Cardiac muscle cell (in vitro differentiated cells and primary cell): ENCODE measurements at regions not wholly inside any gene's neighbourhood (a gene's known extent, or its start where the extent isn't known, plus 50 kb on each side); places are given as distances from the start of the nearest gene placed in this dataset.

ENCODE experiments used
- DNase-seq, 2 donors: peaks; one replicate each; pipeline versions ENCODE4 v3.0.0 to v3.0.0-alpha.2; 2010 to 2017; ENCODE audit warnings: low read depth in 1 of 2, low spot score in 1 of 2
- H3K27ac ChIP-seq: fragments of 200-600 bp; sonication (generic); 2 replicates; pipeline ENCODE4 v1.5.1; 2016
- H3K27me3 ChIP-seq: fragments of 200-600 bp; sonication (generic); 2 replicates; pipeline ENCODE4 v1.6.0; 2016; ENCODE audit warnings: control low read depth
- H3K36me3 ChIP-seq: fragments of 200-600 bp; sonication (generic); 2 replicates; pipeline ENCODE4 v1.5.1; 2016; ENCODE audit warnings: control low read depth
- H3K4me1 ChIP-seq: fragments of 200-600 bp; sonication (generic); 2 replicates; pipeline ENCODE4 v1.8.1; 2017; ENCODE audit warnings: low read depth, mild to moderate bottlenecking, mixed run types
- H3K4me3 ChIP-seq: fragments of 200-600 bp; sonication (generic); 2 replicates; pipeline ENCODE4 v1.5.1; 2016; ENCODE audit warnings: mild to moderate bottlenecking
- H3K9me3 ChIP-seq: fragments of 200-600 bp; sonication (generic); 2 replicates; pipeline ENCODE4 v1.5.1; 2017; ENCODE audit warnings: low read depth, mild to moderate bottlenecking, control low read depth
- CTCF ChIP-seq: IDR thresholded peaks from 2 replicates; pipeline ENCODE4 v1.5.1; 2012; ENCODE audit warnings: low read depth, mild to moderate bottlenecking, low read length

DNA sequence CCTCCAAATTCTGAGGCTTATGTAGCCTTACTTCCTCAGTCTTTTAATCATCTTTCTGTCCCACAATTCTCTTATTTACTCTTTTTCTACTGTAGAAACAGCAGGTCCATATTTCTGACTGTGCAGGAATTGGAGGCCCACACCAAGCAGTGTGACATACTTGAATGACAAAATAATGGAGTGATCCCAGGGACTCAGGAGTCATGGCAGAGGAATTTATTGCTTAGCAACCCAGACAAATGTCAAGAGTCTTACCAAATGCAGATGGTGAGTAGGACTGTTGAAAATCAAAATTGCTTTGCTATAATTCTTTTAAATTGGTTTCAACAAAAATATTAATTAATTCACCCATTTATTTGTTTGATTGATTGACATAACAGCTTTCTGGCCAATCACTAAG is 59.9 kb downstream of the HTR1B start:
- Histone ChIP-seq H3K9me3 (no peaks in the 10 kb centered on the region), H3K27ac (no peak overlapping the region), H3K4me1 (peaks cover 4% of the 10 kb centered on the region), H3K36me3 (no peaks in the 10 kb centered on the region), H3K4me3 (no peak overlapping the region), H3K27me3 (no peaks in the 10 kb centered on the region)
- peak; percentile 16 to 45 for DNase-seq
- no peak for TF ChIP-seq CTCF

DNA sequence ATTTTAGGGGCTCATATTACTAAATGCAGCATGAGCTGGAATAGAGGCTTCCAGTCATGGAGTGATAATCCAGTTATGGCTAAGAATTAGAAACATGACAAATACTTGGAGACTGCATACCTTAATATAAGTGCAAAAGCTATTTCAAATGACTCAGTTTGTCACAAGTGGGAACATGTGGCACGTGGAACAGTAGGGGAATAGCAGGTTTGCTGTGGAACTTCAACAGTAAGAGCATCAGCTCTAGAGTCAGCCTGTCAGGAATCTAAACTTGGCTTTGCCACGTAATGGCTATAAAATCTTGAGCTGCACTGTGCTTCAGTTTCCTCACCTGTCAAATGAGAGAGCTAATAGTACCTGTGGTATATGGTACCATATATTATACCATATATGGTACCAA is 62.1 kb downstream of the HTR1B start:
- H3K36me3 ChIP-seq: no peaks in the 10 kb centered on the region
- no peaks in the 10 kb centered on the region for H3K27me3 ChIP-seq
- no peak overlapping the region for H3K27ac ChIP-seq
- no peaks in the 10 kb centered on the region for H3K9me3 ChIP-seq
- no peak for DNase-seq
- peaks cover 4% of the 10 kb centered on the region for H3K4me1 ChIP-seq
- H3K4me3 ChIP-seq: no peak overlapping the region
- TF ChIP-seq CTCF: no peak

- Histone ChIP-seq H3K9me3 (no peaks in the 10 kb centered on the region), H3K4me3 (no peak overlapping the region), H3K4me1 (no peaks in the 10 kb centered on the region), H3K27ac (no peak overlapping the region), H3K27me3 (no peaks in the 10 kb centered on the region), H3K36me3 (no peaks in the 10 kb centered on the region)
- no peak for TF ChIP-seq CTCF
- no peak for DNase-seq
These were observed 65.7 kb downstream of the HTR1B start for GRCh38 chr6:77397561-77397960.

GRCh38 chr6:77389402-77389801 is 73.9 kb downstream of the HTR1B start:
- no peak overlapping the region for H3K27ac ChIP-seq
- no peaks in the 10 kb centered on the region for H3K27me3 ChIP-seq
- no peak for DNase-seq
- peaks cover 9% of the 10 kb centered on the region for H3K4me1 ChIP-seq
- no peak overlapping the region for H3K4me3 ChIP-seq
- no peaks in the 10 kb centered on the region for H3K36me3 ChIP-seq
- no peak for TF ChIP-seq CTCF
- no peaks in the 10 kb centered on the region for H3K9me3 ChIP-seq

- peaks cover 4% of the 10 kb centered on the region for H3K4me1 ChIP-seq
- no peak overlapping the region for H3K4me3 ChIP-seq
- no peak for TF ChIP-seq CTCF
- no peaks in the 10 kb centered on the region for H3K36me3 ChIP-seq
- peak in 1 of 2 donors; percentile 14 for DNase-seq
- H3K27me3 ChIP-seq: no peaks in the 10 kb centered on the region
- H3K27ac ChIP-seq: peak overlapping the region; percentile 16
- H3K9me3 ChIP-seq: no peaks in the 10 kb centered on the region
These were observed 80.3 kb downstream of the HTR1B start for GRCh38 chr6:77383026-77383425.

DNA sequence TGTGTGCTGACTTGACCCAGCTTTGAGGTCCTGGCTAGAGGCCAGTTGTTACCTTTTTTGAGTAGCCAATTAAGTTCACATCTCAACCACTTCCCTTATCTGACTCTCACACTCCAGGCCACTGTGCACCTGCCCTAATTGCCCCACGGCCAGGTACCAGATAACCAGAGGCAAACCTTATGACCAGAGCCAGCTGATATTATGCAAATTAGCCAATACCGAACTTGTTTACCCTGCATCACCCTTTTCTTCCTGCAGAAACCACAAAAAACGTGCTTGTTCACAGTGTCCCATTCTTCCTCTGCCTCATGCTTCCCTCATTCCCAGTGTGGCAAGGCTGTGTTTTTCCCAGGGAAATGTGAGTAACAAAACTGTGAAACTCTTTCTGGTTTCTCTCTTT is 89.3 kb downstream of the HTR1B start:
- H3K27me3 ChIP-seq: no peaks in the 10 kb centered on the region
- TF ChIP-seq CTCF: no peak

More for the DNA sequence above, 89.3 kb downstream of the HTR1B start:
- Histone ChIP-seq H3K9me3 (no peaks in the 10 kb centered on the region), H3K4me3 (no peak overlapping the region), H3K4me1 (no peaks in the 10 kb centered on the region), H3K36me3 (no peaks in the 10 kb centered on the region), H3K27ac (no peak overlapping the region)
- DNase-seq: no peak
